HG03039 (cell line): ENCODE measurements at regions not wholly inside any gene's neighbourhood (a gene's known extent, or its start where the extent isn't known, plus 50 kb on each side); places are given as distances from the start of the nearest gene placed in this dataset.
"Not testable (repeated sequence)": the region's sequence is repeated elsewhere in the genome, so short reads cannot be mapped to it uniquely, and the experiment has no call there.

Experiments used
- ATAC-seq: cut with Tn5 transposase; IDR thresholded peaks from one replicate; pipeline ENCODE4 v1.9.1; 2021; ENCODE audit warnings: mild to moderate bottlenecking, moderate library complexity; ENCODE audit not compliant: unreplicated experiment

GRCh38 chr21:5013455-5014304, 5507.7 kb upstream of the TPTE start:
- not testable (repeated sequence) for ATAC-seq

GRCh38 chr21:5015187-5015586, 5506.2 kb upstream of the TPTE start:
- ATAC-seq, result not testable (repeated sequence)

- peak; percentile 37 for ATAC-seq
Measured at GRCh38 chr21:5019120-5019519, 5502.3 kb upstream of the TPTE start.

GRCh38 chr21:5021815-5022214, 5499.6 kb upstream of the TPTE start:
- ATAC-seq, result peak; percentile 27

GRCh38 chr21:5022254-5022653, 5499.1 kb upstream of the TPTE start:
- ATAC-seq, result peak; percentile 35

GRCh38 chr21:5022748-5023147, 5498.6 kb upstream of the TPTE start:
- ATAC-seq, result peak; percentile 5

- not testable (repeated sequence) for ATAC-seq
Measured at GRCh38 chr21:5035147-5035546, 5486.2 kb upstream of the TPTE start.

GRCh38 chr21:5035587-5035986, 5485.8 kb upstream of the TPTE start:
- not testable (repeated sequence) for ATAC-seq

GRCh38 chr21:5037606-5038331, 5483.6 kb upstream of the TPTE start:
- not testable (repeated sequence) for ATAC-seq

GRCh38 chr21:5039926-5040325, 5481.5 kb upstream of the TPTE start:
- ATAC-seq, result not testable (repeated sequence)

GRCh38 chr21:5042583-5042982, 5478.8 kb upstream of the TPTE start:
- ATAC-seq, result not testable (repeated sequence)

- ATAC-seq, result not testable (repeated sequence)
Measured at GRCh38 chr21:5044812-5045211, 5476.6 kb upstream of the TPTE start.

GRCh38 chr21:5051303-5052018, 5469.9 kb upstream of the TPTE start:
- not testable (repeated sequence) for ATAC-seq

- not testable (repeated sequence) for ATAC-seq
Measured at GRCh38 chr21:5055027-5055754, 5466.2 kb upstream of the TPTE start.

GRCh38 chr21:5055996-5056962, 5465.1 kb upstream of the TPTE start:
- not testable (repeated sequence) for ATAC-seq

GRCh38 chr21:5057077-5057476, 5464.3 kb upstream of the TPTE start:
- ATAC-seq, result not testable (repeated sequence)

- not testable (repeated sequence) for ATAC-seq
Measured at GRCh38 chr21:5060364-5061083, 5460.9 kb upstream of the TPTE start.

GRCh38 chr21:5064581-5065142, 5456.7 kb upstream of the TPTE start:
- not testable (repeated sequence) for ATAC-seq
